Pancreas (tissue), 10 donors: ENCODE measurements at regions not wholly inside any gene's neighbourhood (a gene's known extent, or its start where the extent isn't known, plus 50 kb on each side); places are given as distances from the start of the nearest gene placed in this dataset.

Experiments
- ATAC-seq, 4 donors: fragments of 200-7000 bp; cut with Tn5 transposase; one replicate each; pipeline versions ENCODE4 v1.8.0 to v1.9.1; 2020; ENCODE audit warnings: mild to moderate bottlenecking in 4 of 4, moderate library complexity in 4 of 4
- DNase-seq, 6 donors: peaks; one replicate each; pipeline ENCODE4 v3.0.0-alpha.2; 2020
- FAIRE-seq: peaks from 2 replicates; lab custom pipeline; 2012; peaks lifted over from hg19 to GRCh38; lab: Jason Lieb, UNC
- H3K27ac ChIP-seq, 4 donors: fragments of 200-600 bp; sonication (generic); 1 replicate in 3 of 4; 2 replicates in 1 of 4; pipeline versions ENCODE4 v1.5.0 to v1.8.0; 2020
- H3K27me3 ChIP-seq, 4 donors: fragments of 200-600 bp; one replicate each; pipeline ENCODE4 v1.8.0; 2021
- H3K36me3 ChIP-seq, 3 donors: fragments of 200-600 bp; sonication (generic) in 1 of 3; one replicate each; pipeline versions ENCODE4 v1.5.0 to v1.8.0; 2020 to 2021
- H3K4me1 ChIP-seq, 3 donors: fragments of 200-600 bp; one replicate each; pipeline ENCODE4 v1.8.0; 2021
- H3K4me3 ChIP-seq, 4 donors: fragments of 200-600 bp; sonication (generic) in 2 of 4; one replicate each; pipeline versions ENCODE4 v1.5.0 to v1.8.0; 2020 to 2021
- H3K9me3 ChIP-seq, 4 donors: fragments of 200-600 bp; one replicate each; pipeline ENCODE4 v1.8.0; 2021
- WGBS, 2 donors: extraction: QIAGEN DNeasy Blood & Tissue Kit; methylation state at CpG; one replicate each; pipeline ENCODE4 v1.1.7; 2013; 5-methylcytosine and 5-hydroxymethylcytosine counted together
- intact Hi-C, 3 donors: fragments of 100-400 bp; cut with DNase I; formaldehyde crosslinking; loops; one replicate each; pipeline versions ENCODE4 v1.11.1 to v1.14.2; 2022
- TF ChIP-seq, protein P1 (sequence below), 4 donors: fragments of 200-600 bp; sonication (generic) in 3 of 4; IDR thresholded peaks; one replicate each; pipeline versions ENCODE4 v1.5.0 to v1.8.0; 2021; ENCODE audit warnings: antibody characterized with exemption in 4 of 4
- donor health status: healthy with polysubstance abuse.
- donor health status: DM: no; HTN: no; CAD: no; lungs with moderate emphysema.
- donor health status: DM: no; HTN: no; CAD: no.
- donor health status: control.
- donor health status: control.
- donor health status: Bipolar disorder and iron deficiency.
- donor health status: DM: yes; HTN: yes; CAD: no.
- donor health status: DM: no; HTN: no; CAD: no.
- donor health status: DM: no; HTN: no; CAD: no.
- donor health status: DM: yes; HTN: yes; CAD: no.

GRCh38 chr1:185450917-185451316 is 133.9 kb upstream of the IVNS1ABP start:
- DNase-seq (no peak), ATAC-seq (no peak), FAIRE-seq (no peak)
- TF ChIP-seq, protein P1, sequence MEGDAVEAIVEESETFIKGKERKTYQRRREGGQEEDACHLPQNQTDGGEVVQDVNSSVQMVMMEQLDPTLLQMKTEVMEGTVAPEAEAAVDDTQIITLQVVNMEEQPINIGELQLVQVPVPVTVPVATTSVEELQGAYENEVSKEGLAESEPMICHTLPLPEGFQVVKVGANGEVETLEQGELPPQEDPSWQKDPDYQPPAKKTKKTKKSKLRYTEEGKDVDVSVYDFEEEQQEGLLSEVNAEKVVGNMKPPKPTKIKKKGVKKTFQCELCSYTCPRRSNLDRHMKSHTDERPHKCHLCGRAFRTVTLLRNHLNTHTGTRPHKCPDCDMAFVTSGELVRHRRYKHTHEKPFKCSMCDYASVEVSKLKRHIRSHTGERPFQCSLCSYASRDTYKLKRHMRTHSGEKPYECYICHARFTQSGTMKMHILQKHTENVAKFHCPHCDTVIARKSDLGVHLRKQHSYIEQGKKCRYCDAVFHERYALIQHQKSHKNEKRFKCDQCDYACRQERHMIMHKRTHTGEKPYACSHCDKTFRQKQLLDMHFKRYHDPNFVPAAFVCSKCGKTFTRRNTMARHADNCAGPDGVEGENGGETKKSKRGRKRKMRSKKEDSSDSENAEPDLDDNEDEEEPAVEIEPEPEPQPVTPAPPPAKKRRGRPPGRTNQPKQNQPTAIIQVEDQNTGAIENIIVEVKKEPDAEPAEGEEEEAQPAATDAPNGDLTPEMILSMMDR (IDR thresholded peaks at IDR 0.05), result no peak
- Histone ChIP-seq H3K36me3 (no peaks in the 10 kb centered on the region), H3K27ac (no peak overlapping the region), H3K27me3 (no peaks in the 10 kb centered on the region), H3K4me1 (no peaks in the 10 kb centered on the region), H3K9me3 (no peaks in the 10 kb centered on the region), H3K4me3 (no peak overlapping the region)
- WGBS, 2 donors, result 84 to 91% methylated on average over 5 of the region's 5 CpGs
- intact Hi-C loops, result no loop called here

DNA sequence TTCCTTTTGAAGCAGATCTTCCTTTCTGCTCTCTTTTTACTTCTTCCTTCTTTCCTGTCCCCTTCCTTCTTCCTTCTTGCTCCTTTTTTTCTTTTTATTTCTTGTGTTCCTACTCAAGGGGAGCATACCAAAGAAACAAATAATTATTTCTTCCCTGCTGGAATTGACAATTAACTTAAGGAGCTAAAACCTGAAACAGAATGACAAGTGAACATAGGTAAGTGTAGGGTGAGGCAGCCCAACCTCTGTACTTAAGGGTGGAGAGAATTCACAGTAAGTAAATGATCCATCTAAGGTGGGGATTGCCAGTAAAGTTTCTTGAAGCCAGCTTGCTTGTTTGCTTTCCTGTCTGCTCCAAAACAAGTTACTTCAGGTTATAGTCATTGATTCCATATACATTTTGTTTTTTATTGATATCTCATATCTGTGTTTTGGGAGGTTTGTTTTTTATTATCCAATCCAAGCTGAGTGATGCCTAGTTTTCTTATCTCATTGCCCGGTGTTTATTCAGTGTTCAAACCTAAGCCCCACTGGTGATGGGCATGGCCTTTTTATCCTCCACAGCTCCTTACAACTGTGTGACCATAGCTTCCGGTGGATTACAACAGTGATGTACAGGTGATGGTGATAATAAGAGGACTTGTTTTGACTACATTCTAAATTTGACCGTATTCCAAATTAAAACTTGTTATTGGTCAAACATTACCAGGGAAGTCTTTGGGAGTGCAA is 133.2 kb upstream of the IVNS1ABP start:
- FAIRE-seq (no peak), DNase-seq (no peak), ATAC-seq (no peak)
- intact Hi-C loops, result no loop called here
- TF ChIP-seq, protein P1 (IDR thresholded peaks at IDR 0.05), result no peak
- H3K9me3 ChIP-seq, result no peaks in the 10 kb centered on the region
- no peaks in the 10 kb centered on the region for H3K4me1 ChIP-seq
- H3K36me3 ChIP-seq, result no peaks in the 10 kb centered on the region
- no peak overlapping the region for H3K4me3 ChIP-seq
- H3K27me3 ChIP-seq, result no peaks in the 10 kb centered on the region
- WGBS, 2 donors, result 79 to 86% methylated on average over 3 of the region's 3 CpGs
- no peak overlapping the region for H3K27ac ChIP-seq

GRCh38 chr1:185449378-185450059 is 132.5 kb upstream of the IVNS1ABP start:
- H3K27ac ChIP-seq, result no peak overlapping the region
- H3K9me3 ChIP-seq, result no peaks in the 10 kb centered on the region
- FAIRE-seq, result no peak
- no peaks in the 10 kb centered on the region for H3K4me1 ChIP-seq
- 97 to 98% methylated on average over 3 of the region's 3 CpGs for WGBS, 2 donors
- TF ChIP-seq, protein P1 (IDR thresholded peaks at IDR 0.05), result no peak
- no peak for ATAC-seq
- no peak for DNase-seq
- no peak overlapping the region for H3K4me3 ChIP-seq
- H3K36me3 ChIP-seq, result no peaks in the 10 kb centered on the region
- intact Hi-C loops, result no loop called here
- no peaks in the 10 kb centered on the region for H3K27me3 ChIP-seq

GRCh38 chr1:185448591-185449186 is 131.6 kb upstream of the IVNS1ABP start:
- Histone ChIP-seq H3K4me3 (no peak overlapping the region), H3K27ac (no peak overlapping the region), H3K9me3 (no peaks in the 10 kb centered on the region), H3K36me3 (no peaks in the 10 kb centered on the region), H3K4me1 (no peaks in the 10 kb centered on the region), H3K27me3 (no peaks in the 10 kb centered on the region)
- WGBS, 2 donors, result 30 to 38% methylated on average over 3 of the region's 3 CpGs
- no peak for ATAC-seq
- intact Hi-C loops, result no loop called here
- TF ChIP-seq, protein P1 (IDR thresholded peaks at IDR 0.05), result no peak
- no peak for FAIRE-seq
- no peak for DNase-seq
